HepG2 (cell line): ENCODE measurements at regions not wholly inside any gene's neighbourhood (a gene's known extent, or its start where the extent isn't known, plus 50 kb on each side); places are given as distances from the start of the nearest gene placed in this dataset.
"Not testable (repeated sequence)": the region's sequence is repeated elsewhere in the genome, so short reads cannot be mapped to it uniquely, and the experiment has no call there.

Experiments
- ATAC-seq: fragments of 200-7000 bp; cut with Tn5 transposase; 3 replicates; pipeline ENCODE4 v1.9.1; 2020; ENCODE audit warnings: mild to moderate bottlenecking, moderate library complexity
- BruUV-seq: library from RNA; stranded (reverse); fragments of 400-500 nt; replicated peaks from 2 replicates; lab custom pipeline; 2021; lab: Mats Ljungman, UMichigan
- CTCF ChIA-PET: fragments of 300-600 bp; formaldehyde crosslinking; extraction: SDS; loops from one replicate; lab custom pipeline; 2021; ENCODE audit warnings: low total read pairs, inconsistent platforms, low intra/inter-chr PET ratio; lab: Yijun Ruan, JAX
- POLR2A ChIA-PET: fragments of 350-600 bp; sonication (Branson Sonifier 250); formaldehyde crosslinking; loops from one replicate; lab custom pipeline; 2020; ENCODE audit warnings: antibody characterized with exemption, inconsistent platforms; lab: Yijun Ruan, JAX
- DNase-seq: peaks from one replicate; pipeline ENCODE4 v3.0.0-alpha.2; 2015; ENCODE audit warnings: low spot score
- FAIRE-seq: peaks from 3 replicates; lab custom pipeline; 2011; peaks lifted over from hg19 to GRCh38; lab: Jason Lieb, UNC
- H2AFZ ChIP-seq: one replicate; pipeline ENCODE4 v1.6.1; 2011; ENCODE audit warnings: low read length, inconsistent platforms
- H3K27ac ChIP-seq: fragments of 300-600 bp; 3 replicates; pipeline ENCODE4 v1.8.0; 2011; ENCODE audit warnings: mixed run types, mild to moderate bottlenecking, mixed read lengths, low read length, inconsistent platforms; ENCODE audit not compliant: insufficient read depth; ENCODE audit errors: extremely low read length
- H3K27me3 ChIP-seq, 2 experiments: fragments of 200-600 bp in 1 of 2; 2 replicates in 1 of 2; 3 replicates in 1 of 2; pipeline versions ENCODE4 v1.6.0 to v1.8.0; 2011; ENCODE audit warnings: low read length in 2 of 2, mild to moderate bottlenecking in 2 of 2, moderate library complexity in 2 of 2, inconsistent platforms in 1 of 2; ENCODE audit not compliant: insufficient read depth in 2 of 2, control insufficient read depth in 1 of 2
- H3K36me3 ChIP-seq, 2 experiments: fragments of 200-600 bp in 1 of 2; replicated peaks in 1 of 2; 2 replicates in 1 of 2; 3 replicates in 1 of 2; pipeline versions ENCODE4 v1.5.1 to v1.8.0; 2011; ENCODE audit warnings: low read length in 2 of 2, inconsistent platforms in 1 of 2; ENCODE audit not compliant: insufficient read depth in 2 of 2, control insufficient read depth in 1 of 2
- H3K4me1 ChIP-seq: 2 replicates; pipeline ENCODE4 v1.5.1; 2012; ENCODE audit warnings: low read length, inconsistent platforms; ENCODE audit not compliant: insufficient read depth
- H3K4me2 ChIP-seq: 2 replicates; pipeline ENCODE4 v1.6.0; 2011; ENCODE audit warnings: low read depth, low read length, inconsistent platforms
- H3K4me3 ChIP-seq, 3 experiments: fragments of 200-600 bp in 1 of 3; sonication (generic), shearing (Covaris generic) in 1 of 3; replicated peaks in 1 of 3; 2 replicates each; pipeline ENCODE4 v1.5.1; 2011 to 2016; ENCODE audit warnings: low read length in 3 of 3, inconsistent platforms in 2 of 3, low read depth in 2 of 3, mild to moderate bottlenecking in 2 of 3, control low read depth in 1 of 3, mixed read lengths in 1 of 3; ENCODE audit not compliant: insufficient read depth in 1 of 3
- H3K79me2 ChIP-seq: one replicate; pipeline ENCODE4 v1.6.1; 2011; ENCODE audit warnings: low read length, inconsistent platforms; ENCODE audit not compliant: insufficient read depth
- H3K9ac ChIP-seq: 2 replicates; pipeline ENCODE4 v1.6.0; 2011; ENCODE audit warnings: mild to moderate bottlenecking, low read depth, low read length, inconsistent platforms; ENCODE audit not compliant: insufficient read depth
- H3K9me3 ChIP-seq: 2 replicates; pipeline ENCODE4 v1.5.1; 2012; ENCODE audit warnings: mild to moderate bottlenecking, low read length
- H4K20me1 ChIP-seq: 2 replicates; pipeline ENCODE4 v1.6.0; 2011; ENCODE audit warnings: inconsistent platforms, mild to moderate bottlenecking, low read length, moderate library complexity; ENCODE audit not compliant: insufficient read depth
- HOMEZ ChIP-seq: IDR thresholded peaks from 2 replicates; pipeline ENCODE4 v1.6.1; 2016; ENCODE audit warnings: low read depth
- PRDM4 ChIP-seq: sonication (generic); formaldehyde crosslinking; IDR thresholded peaks from 2 replicates; pipeline ENCODE4 v1.9.0; 2021; ENCODE audit warnings: missing genetic modification reagents, borderline replicate concordance
- ZKSCAN8 ChIP-seq: IDR thresholded peaks from 2 replicates; pipeline ENCODE4 v1.6.1; 2016; ENCODE audit warnings: borderline replicate concordance, missing genetic modification reagents, missing compliant biosample characterization
- ZNF329 ChIP-seq: sonication (generic); formaldehyde crosslinking; IDR thresholded peaks from 2 replicates; pipeline ENCODE4 v1.9.0; 2021; ENCODE audit warnings: low read depth, mild to moderate bottlenecking, missing genetic modification reagents
- WGBS: methylation state at CpG from one replicate; pipeline ENCODE4 v1.1.6; 2017; ENCODE audit warnings: low lambda C conversion rate; 5-methylcytosine and 5-hydroxymethylcytosine counted together
- in situ Hi-C: cut with HindIII; loops from 2 replicates; pipeline ENCODE4 v1.10.0; 2017; ENCODE audit warnings: low pct_unique_long_range_greater_than_20kb; ENCODE audit not compliant: extremely low pct_ligation_motif_present
- intact Hi-C: fragments of 100-400 bp; cut with micrococcal nuclease; formaldehyde crosslinking; loops from one replicate; pipeline ENCODE4 v1.10.0; 2022; ENCODE audit not compliant: unreplicated experiment
- TF ChIP-seq, protein P1 (sequence below): sonication (generic); formaldehyde crosslinking; IDR thresholded peaks from 2 replicates; pipeline ENCODE4 v1.4.0; 2020; ENCODE audit warnings: missing genetic modification reagents
- TF ChIP-seq, protein P2 (sequence below): IDR thresholded peaks from 2 replicates; pipeline ENCODE4 v1.6.1; 2016; ENCODE audit warnings: missing biosample characterization, missing genetic modification reagents, low read depth

- TF ChIP-seq, protein P1, sequence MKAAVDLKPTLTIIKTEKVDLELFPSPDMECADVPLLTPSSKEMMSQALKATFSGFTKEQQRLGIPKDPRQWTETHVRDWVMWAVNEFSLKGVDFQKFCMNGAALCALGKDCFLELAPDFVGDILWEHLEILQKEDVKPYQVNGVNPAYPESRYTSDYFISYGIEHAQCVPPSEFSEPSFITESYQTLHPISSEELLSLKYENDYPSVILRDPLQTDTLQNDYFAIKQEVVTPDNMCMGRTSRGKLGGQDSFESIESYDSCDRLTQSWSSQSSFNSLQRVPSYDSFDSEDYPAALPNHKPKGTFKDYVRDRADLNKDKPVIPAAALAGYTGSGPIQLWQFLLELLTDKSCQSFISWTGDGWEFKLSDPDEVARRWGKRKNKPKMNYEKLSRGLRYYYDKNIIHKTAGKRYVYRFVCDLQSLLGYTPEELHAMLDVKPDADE (CRISPR knock-in tag) = no peak
- TF ChIP-seq HOMEZ (CRISPR knock-in tag) (no peak), ZNF329 (CRISPR knock-in tag) (no peak), ZKSCAN8 (CRISPR knock-in tag) (no peak), PRDM4 (no peak)
- TF ChIP-seq, protein P2, sequence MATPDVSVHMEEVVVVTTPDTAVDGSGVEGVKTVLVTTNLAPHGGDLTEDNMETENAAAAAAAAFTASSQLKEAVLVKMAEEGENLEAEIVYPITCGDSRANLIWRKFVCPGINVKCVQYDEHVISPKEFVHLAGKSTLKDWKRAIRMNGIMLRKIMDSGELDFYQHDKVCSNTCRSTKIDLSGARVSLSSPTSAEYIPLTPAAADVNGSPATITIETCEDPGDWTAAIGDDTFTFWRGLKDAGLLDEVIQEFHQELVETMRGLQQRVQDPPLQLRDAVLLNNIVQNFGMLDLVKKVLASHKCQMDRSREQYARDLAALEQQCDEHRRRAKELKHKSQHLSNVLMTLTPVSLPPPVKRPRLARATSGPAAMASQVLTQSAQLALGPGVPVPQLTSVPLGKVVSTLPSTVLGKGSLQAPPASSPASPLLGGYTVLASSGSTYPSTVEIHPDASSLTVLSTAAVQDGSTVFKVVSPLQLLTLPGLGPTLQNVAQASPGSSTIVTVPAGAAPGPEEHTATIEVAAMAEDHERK (CRISPR knock-in tag) = no peak
- TF ChIP-seq, all 625 proteins: peak for 0
- Histone ChIP-seq H3K4me1 (peaks cover 12% of the 10 kb centered on the region; the same call in 1 of the 2 replicates), H3K4me2 (peak overlapping the region; percentile 39), H3K27me3 (no peaks in the 10 kb centered on the region), H3K79me2 (no peaks in the 10 kb centered on the region), H3K36me3 (no peaks in the 10 kb centered on the region), H3K9ac (no peak overlapping the region), H3K9me3 (no peaks in the 10 kb centered on the region), H3K27ac (no peak overlapping the region), H3K4me3 (no peak overlapping the region; a peak in 1 of 6 replicates), H4K20me1 (no peaks in the 10 kb centered on the region), H2AFZ (no peak overlapping the region)
- FAIRE-seq = no peak
- in situ Hi-C loops (no loop called here), intact Hi-C loops (no loop called here)
- ATAC-seq = no peak
- no TSS peak for BruUV-seq
- CTCF ChIA-PET = no interaction called here
- POLR2A ChIA-PET = no interaction called here
- 3% methylated on average over 4 of the region's 4 CpGs for WGBS
- no peak for DNase-seq
Measured at GRCh38 chrX:47302396-47302795, 68.0 kb upstream of the ZNF157 start.

- H3K9me3 ChIP-seq, intact Hi-C loops, H2AFZ ChIP-seq, H3K79me2 ChIP-seq, H3K4me2 ChIP-seq, H4K20me1 ChIP-seq, H3K27ac ChIP-seq, DNase-seq, ATAC-seq, H3K36me3 ChIP-seq, in situ Hi-C loops, H3K9ac ChIP-seq, POLR2A ChIA-PET, H3K4me3 ChIP-seq, CTCF ChIA-PET, H3K27me3 ChIP-seq, BruUV-seq: not testable (repeated sequence)
- H3K4me1 ChIP-seq = peaks cover 13% of the 10 kb centered on the region; the same call in 1 of the 2 replicates
- WGBS = 0% methylated on average over 4 of the region's 7 CpGs
- FAIRE-seq = peak; percentile 70
Measured at GRCh38 chrX:47306471-47307023, 63.8 kb upstream of the ZNF157 start.
